ENCODE measurements at regions not wholly inside any gene's neighbourhood (a gene's known extent, or its start where the extent isn't known, plus 50 kb on each side); places are given as distances from the start of the nearest gene placed in this dataset.
"Not testable (repeated sequence)": the region's sequence is repeated elsewhere in the genome, so short reads cannot be mapped to it uniquely, and the experiment has no call there.

DNA sequence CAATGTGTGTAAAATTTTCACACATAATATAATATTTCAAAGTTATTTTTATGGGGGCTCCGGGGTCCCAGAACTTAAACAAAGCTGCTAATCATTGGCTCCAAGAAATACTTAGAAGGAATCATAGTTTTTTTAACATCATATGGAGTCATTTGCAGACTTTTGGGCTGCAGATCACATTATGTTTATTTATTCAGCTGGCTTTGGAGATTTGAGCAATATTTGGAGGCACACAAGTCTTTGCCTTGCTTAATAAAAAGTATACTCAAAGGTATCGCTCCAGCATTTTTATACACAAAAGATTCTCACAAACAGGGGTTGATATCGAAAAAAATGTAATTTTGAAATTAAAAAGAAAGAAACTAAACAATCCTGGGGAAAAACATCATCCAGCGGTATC, 382.5 kb upstream of the TENM3 start:
- DNase-seq (ENCODE audit: low read depth): no peak

GRCh38 chr4:181863856-181864255, 379.3 kb upstream of the TENM3 start:
- no peak for DNase-seq (ENCODE audit: low read depth)

DNA sequence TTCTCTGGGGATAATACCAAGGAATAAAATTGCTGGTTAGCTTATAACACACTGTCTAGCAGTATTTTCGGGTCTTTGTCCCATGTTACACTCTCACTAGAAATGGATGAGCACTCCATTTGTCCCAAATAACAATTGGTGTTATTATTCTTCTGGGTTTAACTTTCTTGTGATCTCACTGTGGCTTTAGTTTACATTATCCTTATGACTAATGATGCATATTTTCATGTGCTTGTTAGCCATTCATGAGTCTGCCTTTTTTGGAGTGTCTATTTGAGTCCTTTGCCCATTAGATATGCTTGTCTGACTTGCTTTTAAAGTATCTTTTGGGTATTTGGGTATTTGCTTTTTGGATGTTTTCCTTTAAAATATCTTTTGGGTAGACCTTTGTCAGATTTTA, 372.9 kb upstream of the TENM3 start:
- DNase-seq (ENCODE audit: low read depth): no peak

- no peak for DNase-seq (ENCODE audit: low read depth)
These were observed 368.6 kb upstream of the TENM3 start for GRCh38 chr4:181874602-181875001.

GRCh38 chr4:181877329-181877848, 365.8 kb upstream of the TENM3 start:
- DNase-seq (ENCODE audit: low read depth): no peak

DNA sequence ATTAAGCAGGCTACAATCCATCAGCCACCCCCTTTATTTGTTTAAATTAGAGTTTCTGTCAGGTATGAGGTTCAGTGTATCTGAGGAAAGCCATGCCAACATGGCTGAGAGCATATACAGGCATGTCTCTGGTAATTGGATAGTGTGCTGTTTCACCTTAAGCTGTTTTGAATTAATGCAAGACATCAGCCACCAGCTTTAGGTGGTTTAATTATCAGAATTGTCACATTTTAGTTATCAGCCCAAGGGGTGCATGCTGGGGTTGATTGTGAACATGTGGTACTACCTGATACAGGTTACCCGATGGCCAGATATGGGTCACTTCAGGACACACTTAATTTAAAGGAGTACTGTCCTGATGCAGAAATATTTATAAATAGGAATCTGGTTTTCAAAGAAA, 353.2 kb upstream of the TENM3 start:
- DNase-seq (ENCODE audit: low read depth): no peak

GRCh38 chr4:181890911-181891310, 352.3 kb upstream of the TENM3 start:
- no peak for DNase-seq (ENCODE audit: low read depth)

- DNase-seq (ENCODE audit: low read depth): no peak
These were observed 346.6 kb upstream of the TENM3 start for GRCh38 chr4:181896614-181897013.

- DNase-seq (ENCODE audit: low read depth): no peak
These were observed 345.3 kb upstream of the TENM3 start for GRCh38 chr4:181897935-181898334.

DNA sequence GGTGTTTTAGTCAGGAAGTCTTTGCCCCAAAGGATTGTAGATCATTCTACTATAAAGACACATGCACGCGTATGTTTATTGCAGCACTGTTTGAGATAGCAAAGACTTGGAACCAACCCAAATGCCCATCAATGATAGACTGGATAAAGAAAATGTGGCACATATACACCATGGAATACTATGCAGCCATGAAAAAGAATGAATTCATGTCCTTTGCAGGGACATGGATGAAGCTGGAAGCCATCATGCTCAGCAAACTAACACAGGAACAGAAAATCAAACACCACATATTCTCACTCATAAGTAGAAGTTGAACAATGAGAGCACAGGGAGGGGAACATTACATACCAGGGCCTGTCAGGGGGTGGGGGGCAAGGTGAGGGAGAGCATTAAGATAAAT, 340.8 kb upstream of the TENM3 start:
- not testable (repeated sequence) for DNase-seq (ENCODE audit: low read depth)

DNA sequence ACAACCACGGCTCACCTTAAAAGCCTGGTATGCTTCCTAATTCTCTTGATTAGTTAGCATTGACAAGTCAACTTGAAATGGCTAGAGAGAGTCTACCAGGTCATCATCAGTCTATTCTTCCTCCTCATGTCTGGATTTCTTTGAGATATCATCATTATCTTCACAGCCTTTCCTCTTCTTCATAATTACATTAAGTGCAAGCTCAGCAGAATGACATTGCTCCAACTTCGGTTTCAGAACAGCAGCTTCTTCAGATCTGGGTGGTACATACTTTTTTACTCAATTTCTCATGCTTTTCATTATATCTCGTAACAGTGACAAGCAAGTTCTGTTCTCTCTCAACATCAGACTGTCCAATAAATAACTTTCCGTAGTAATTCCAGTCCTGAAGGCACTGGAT, 337.5 kb upstream of the TENM3 start:
- DNase-seq (ENCODE audit: low read depth): no peak

DNA sequence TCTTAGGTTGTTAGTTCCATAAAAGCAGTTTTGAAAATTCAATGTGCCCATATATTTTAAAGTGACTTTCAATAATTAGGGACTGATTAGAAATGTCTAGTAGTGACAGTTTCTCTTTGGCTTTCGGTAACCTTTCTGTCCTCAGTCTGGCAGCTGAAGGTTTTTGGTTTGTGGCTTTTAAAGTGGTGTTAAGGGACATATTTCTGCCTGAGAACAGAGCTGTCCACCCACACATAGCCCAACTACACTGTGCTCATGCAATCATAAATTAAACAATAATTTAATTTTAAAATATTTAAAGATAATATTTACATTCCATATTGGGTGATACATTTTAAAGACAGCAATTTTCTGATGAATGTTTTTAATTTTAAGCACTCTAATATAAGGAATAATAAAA, 335.0 kb upstream of the TENM3 start:
- no peak for DNase-seq (ENCODE audit: low read depth)

- no peak for DNase-seq (ENCODE audit: low read depth)
These were observed 333.8 kb upstream of the TENM3 start for GRCh38 chr4:181909368-181909767.

DNA sequence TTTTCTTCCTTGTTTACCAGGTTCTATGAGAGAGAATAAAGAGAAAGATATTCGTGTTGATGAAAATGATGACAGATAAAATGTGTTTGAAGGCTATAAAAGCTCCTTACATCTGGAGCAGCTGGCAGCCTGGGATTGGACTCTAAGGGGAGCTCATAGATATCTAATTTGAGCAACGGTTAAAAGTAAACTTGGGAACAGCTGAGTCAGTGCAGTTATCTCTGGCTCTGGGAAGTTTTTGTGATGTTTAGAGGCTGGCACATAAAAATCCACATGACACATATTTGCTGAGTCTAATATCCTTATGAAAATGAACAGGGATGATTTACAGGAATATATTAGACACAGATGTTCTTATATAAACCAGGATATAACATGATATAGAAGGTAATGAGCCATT, 331.8 kb upstream of the TENM3 start:
- DNase-seq (ENCODE audit: low read depth): no peak

GRCh38 chr4:181933471-181933870, 309.7 kb upstream of the TENM3 start:
- DNase-seq (ENCODE audit: low read depth): no peak

DNA sequence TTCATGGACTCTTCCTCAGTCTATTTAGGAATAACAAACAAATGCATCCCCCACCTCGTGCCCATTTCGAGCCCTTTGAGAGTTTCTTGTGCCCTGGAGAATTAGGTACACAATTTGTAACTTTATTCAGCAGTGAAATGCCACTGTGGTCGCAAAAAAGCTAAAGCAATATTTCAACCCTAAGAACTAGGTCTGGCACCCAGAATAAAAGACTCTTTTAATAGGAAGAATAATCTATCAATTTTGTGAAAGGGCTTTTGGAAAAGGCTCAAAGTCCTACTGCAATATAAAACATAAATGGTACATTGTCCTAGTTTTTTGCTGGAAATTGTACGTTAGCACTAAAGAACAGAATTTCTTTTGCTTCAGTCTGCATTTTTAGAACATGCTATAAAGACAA, 304.6 kb upstream of the TENM3 start:
- no peak for DNase-seq (ENCODE audit: low read depth)

DNA sequence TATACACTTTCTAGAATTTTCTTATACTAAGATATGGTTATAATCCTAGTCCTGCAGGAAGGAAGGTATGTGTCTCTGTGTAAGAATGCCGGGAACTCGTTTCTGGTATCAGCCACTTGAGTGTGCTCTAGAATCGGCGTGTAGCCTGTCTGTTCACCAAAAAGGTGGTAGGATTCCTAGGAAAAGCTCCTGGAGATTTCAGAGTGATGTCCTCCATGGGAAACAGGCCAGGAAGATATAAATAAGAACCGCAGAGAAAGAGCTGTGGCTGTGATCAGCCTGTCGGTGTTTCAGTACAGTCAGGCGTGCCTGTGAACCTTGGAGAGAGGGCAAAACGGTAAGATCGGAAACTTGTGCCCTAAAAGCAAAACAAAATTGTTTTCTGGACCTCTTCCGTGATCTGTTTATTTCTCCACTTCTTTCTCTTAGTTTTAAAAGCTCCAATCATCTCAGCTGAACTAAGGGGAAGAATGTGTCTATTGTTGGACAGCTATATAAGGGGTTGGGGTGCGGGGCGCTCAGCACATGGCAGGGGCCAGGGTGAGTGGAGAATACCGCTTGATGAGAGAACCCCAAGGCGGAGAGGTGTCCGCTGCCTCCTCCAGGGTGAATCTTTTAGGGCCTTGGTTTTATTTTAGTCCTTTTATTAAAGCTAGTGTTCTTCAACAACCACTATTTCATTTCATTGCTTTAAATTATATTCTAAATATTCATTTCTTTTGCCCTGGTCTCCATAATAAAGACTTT, 303.8 kb upstream of the TENM3 start:
- no peak for DNase-seq (ENCODE audit: low read depth)

- DNase-seq (ENCODE audit: low read depth): no peak
These were observed 298.7 kb upstream of the TENM3 start for GRCh38 chr4:181944527-181944926.

DNA sequence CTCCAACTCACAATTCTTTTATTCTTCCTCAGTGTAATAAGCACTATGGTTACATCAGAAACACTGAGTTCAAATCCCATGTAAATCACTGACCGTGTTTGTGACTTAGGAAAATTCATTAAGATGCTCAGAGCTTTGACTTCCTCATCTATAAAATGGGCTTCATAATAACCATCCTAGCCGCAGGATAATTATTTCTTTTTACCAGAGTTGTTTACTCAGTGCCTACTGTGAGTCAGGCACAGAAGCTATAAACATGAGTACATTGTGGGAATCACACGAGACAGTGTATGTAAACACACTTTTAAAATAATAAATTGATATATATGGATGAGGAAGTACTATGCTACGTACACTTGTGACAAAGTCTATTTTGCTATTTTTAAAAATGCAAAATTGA, 296.3 kb upstream of the TENM3 start:
- no peak for DNase-seq (ENCODE audit: low read depth)

DNA sequence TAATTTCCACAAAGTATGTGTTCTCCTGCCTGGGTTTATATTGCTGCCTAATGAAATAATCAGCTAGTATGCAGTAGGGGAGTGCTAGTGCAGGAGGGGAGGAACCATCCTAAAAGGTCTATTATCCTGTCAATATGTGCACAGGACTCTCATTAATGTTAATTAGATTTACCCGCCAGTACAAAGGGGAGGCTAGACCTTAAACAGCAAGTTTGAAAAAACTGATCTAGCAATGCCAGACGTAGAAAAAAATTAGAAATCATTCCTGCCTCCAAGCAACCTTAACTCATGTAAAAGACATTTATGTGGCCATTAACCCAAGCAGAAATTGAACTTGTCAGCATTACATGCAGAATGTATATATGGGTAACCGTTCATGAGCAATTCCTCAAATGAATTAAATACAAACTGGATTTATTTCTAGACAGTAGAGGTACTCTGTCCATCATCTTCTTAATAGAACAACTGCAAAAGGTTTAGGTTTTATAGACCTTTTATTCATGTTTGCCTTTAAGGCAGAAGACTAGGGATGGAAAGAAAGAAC, 294.3 kb upstream of the TENM3 start:
- no peak for DNase-seq (ENCODE audit: low read depth)

GRCh38 chr4:181949704-181950312, 293.4 kb upstream of the TENM3 start:
- DNase-seq (ENCODE audit: low read depth): no peak

- no peak for DNase-seq (ENCODE audit: low read depth)
These were observed 292.7 kb upstream of the TENM3 start for GRCh38 chr4:181950372-181951127.

DNA sequence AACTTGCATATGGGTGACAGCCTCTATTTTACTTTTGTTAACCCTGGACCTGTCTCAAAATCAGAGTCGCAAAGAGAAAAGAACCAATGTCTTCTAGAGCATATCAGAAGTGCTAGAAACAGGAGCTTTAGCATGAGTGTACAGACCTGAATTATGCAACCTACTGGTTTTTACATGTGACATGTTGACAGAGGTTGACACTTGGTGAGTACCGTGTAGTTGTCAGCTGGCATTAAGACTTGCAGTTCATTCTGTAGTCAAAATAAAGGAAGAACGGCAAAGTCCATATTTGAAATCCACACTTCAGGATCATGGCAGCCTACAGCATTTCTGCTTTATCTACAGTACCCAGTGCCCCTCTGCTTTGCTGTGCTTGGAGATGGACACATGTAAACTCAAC, 291.9 kb upstream of the TENM3 start:
- no peak for DNase-seq (ENCODE audit: low read depth)
